Activated CD8-positive, alpha-beta T cell treated with anti-CD3 and anti-CD28 coated beads for 36 hours (primary cell): ENCODE measurements at regions not wholly inside any gene's neighbourhood (a gene's known extent, or its start where the extent isn't known, plus 50 kb on each side); places are given as distances from the start of the nearest gene placed in this dataset.

ENCODE experiments used
- ATAC-seq: fragments of 200-7000 bp; cut with Tn5 transposase; one replicate; pipeline ENCODE4 v1.10.0; 2021; ENCODE audit warnings: mild to moderate bottlenecking, moderate library complexity
- CTCF ChIA-PET: fragments of 350-600 bp; sonication (Branson Sonifier 250); formaldehyde crosslinking; loops from one replicate; lab custom pipeline; 2021; ENCODE audit warnings: antibody characterized with exemption; lab: Charles Lee
- POLR2A ChIA-PET: fragments of 350-600 bp; sonication (Branson Sonifier 250); formaldehyde crosslinking; loops from one replicate; lab custom pipeline; 2021; ENCODE audit warnings: antibody characterized with exemption; lab: Charles Lee
- DNase-seq: peaks from one replicate; pipeline ENCODE4 v3.0.0-alpha.2; 2020
- H3K27ac Mint-ChIP-seq: one replicate; pipeline ENCODE4 v1.8.0; 2021; ENCODE audit warnings: mild to moderate bottlenecking, mixed read lengths
- H3K27me3 Mint-ChIP-seq: one replicate; pipeline ENCODE4 v1.8.0; 2021; ENCODE audit warnings: mixed read lengths
- H3K36me3 Mint-ChIP-seq: one replicate; pipeline ENCODE4 v1.8.0; 2021; ENCODE audit warnings: low read depth, mixed read lengths
- H3K4me1 Mint-ChIP-seq: one replicate; pipeline ENCODE4 v1.8.0; 2021; ENCODE audit warnings: low read depth, mixed read lengths
- H3K4me3 Mint-ChIP-seq: one replicate; pipeline ENCODE4 v1.8.0; 2021; ENCODE audit warnings: mild to moderate bottlenecking, moderate library complexity, mixed read lengths
- H3K9me3 Mint-ChIP-seq: one replicate; pipeline ENCODE4 v1.8.0; 2021; ENCODE audit warnings: mixed read lengths
- intact Hi-C: fragments of 100-400 bp; cut with micrococcal nuclease; formaldehyde crosslinking; loops from one replicate; pipeline ENCODE4 v1.10.0; 2022
- TF ChIP-seq, protein P1 (sequence below): fragments of 200-600 bp; IDR thresholded peaks from one replicate; pipeline ENCODE4 v1.8.0; 2022; ENCODE audit warnings: antibody characterized with exemption, mild to moderate bottlenecking

DNA sequence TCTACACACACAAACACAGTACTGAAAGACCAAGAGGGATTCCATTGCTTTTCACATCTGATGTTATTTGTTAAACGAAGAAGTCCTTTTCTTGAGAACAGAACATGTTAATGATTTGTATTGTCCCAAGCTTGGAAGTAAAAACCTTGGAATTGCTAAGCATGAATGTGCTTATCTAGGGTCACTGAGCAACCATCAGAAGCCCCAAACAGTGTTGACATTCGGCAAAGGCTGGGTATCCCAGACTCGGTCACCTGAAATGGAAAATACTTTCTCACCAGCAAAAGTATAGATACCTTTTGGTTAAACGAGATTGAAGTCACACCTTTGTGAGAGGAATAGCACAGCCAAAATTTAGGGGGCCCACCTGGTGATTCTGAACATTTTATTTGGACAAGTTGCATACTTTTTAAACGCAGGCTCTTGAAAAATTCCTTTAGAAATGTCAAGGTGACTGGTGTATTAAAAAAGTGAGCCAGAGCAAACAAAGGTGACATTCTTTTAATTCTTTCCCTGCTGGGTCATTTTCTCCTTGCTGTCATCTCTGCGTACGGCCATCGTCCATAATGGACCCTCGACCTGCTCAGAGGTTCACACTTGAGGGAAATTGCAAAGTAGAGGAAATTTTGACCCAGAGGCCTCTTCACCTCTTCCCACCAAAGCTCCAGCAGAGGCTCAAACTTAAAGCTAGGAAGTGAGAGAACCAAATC, 95.8 kb upstream of the FOXA2 start:
- ChIA-PET POLR2A (no interaction called here), CTCF (no interaction called here)
- Mint-ChIP-seq H3K36me3 (no peaks in the 10 kb centered on the region), H3K9me3 (peaks cover 7% of the 10 kb centered on the region), H3K27ac (no peak overlapping the region), H3K27me3 (no peaks in the 10 kb centered on the region), H3K4me3 (no peak overlapping the region), H3K4me1 (no peaks in the 10 kb centered on the region)
- no peak for DNase-seq
- TF ChIP-seq, protein P1, sequence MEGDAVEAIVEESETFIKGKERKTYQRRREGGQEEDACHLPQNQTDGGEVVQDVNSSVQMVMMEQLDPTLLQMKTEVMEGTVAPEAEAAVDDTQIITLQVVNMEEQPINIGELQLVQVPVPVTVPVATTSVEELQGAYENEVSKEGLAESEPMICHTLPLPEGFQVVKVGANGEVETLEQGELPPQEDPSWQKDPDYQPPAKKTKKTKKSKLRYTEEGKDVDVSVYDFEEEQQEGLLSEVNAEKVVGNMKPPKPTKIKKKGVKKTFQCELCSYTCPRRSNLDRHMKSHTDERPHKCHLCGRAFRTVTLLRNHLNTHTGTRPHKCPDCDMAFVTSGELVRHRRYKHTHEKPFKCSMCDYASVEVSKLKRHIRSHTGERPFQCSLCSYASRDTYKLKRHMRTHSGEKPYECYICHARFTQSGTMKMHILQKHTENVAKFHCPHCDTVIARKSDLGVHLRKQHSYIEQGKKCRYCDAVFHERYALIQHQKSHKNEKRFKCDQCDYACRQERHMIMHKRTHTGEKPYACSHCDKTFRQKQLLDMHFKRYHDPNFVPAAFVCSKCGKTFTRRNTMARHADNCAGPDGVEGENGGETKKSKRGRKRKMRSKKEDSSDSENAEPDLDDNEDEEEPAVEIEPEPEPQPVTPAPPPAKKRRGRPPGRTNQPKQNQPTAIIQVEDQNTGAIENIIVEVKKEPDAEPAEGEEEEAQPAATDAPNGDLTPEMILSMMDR: no peak
- no peak for ATAC-seq
- intact Hi-C loops: loop anchor here (5.0 kb wide), 1 partner anchor 343 kb away; no protein-coding TSS in a partner anchor

DNA sequence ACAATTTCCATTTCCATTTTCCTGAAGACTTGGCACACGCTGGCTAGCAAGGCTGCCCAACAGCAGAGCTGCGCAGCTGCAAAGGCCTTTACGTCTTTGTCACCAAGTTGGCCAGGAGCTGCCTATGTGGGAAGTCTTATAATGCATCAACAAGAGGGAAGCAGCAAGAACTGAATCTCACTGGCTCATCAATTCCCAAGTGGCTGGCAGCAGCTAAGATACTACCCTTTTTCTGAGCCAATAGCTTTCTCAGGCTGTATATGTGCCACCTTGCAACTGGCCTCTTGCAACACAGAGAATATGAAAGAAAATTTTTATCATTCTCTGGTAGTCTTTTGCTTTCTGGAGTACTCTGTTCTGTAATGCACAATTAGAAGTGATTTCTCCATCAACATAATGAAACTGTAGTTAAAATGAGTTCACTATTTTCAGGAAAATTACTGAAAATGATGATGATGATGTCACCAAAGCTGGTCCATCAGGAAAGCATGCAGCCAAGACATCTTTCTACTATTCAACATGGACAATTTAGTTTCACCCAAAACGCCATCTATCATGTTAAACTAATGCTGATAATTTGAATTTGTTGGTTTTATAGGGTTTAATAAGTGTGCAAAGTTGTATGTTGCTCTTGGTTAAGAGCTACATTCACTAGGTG, 97.3 kb upstream of the FOXA2 start:
- DNase-seq: no peak
- intact Hi-C loops: loop anchor here (5.0 kb wide), 1 partner anchor 344 kb away; no protein-coding TSS in a partner anchor
- peaks cover 2% of the 10 kb centered on the region for H3K27me3 Mint-ChIP-seq
- ChIA-PET CTCF (interaction anchor here (1.3 to 5.4 kb wide), 4 partner anchors 10 to 348 kb away, joined by 4 to 40 read pairs (median 6); no protein-coding TSS in a partner anchor), POLR2A (no interaction called here)
- no peak for ATAC-seq
- H3K9me3 Mint-ChIP-seq: peaks cover 7% of the 10 kb centered on the region
- H3K36me3 Mint-ChIP-seq: no peaks in the 10 kb centered on the region
- no peaks in the 10 kb centered on the region for H3K4me1 Mint-ChIP-seq
- TF ChIP-seq, protein P1: no peak
- H3K27ac Mint-ChIP-seq: no peak overlapping the region
- H3K4me3 Mint-ChIP-seq: no peak overlapping the region

DNA sequence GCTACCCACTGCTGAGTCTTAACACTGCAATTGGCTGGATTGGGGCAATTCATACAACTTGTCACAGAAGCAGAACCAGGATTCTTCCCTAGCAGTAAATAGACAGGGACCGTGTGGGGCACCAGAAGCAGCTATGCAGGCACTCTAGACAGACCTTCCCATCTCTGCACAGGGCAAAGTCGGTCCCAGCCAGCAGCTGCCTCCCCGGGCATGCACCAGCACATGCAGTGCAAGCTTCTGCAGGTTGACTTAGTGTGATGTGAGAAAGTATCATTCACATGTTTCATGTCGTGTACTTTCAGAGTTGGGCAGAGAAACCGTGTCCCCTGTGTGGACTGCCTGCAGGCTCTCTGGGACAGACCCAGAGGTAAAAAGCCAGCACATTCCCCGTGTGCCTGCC, 98.0 kb upstream of the FOXA2 start:
- POLR2A ChIA-PET: no interaction called here
- Mint-ChIP-seq H3K27me3 (peaks cover 2% of the 10 kb centered on the region), H3K4me3 (no peak overlapping the region), H3K9me3 (peaks cover 7% of the 10 kb centered on the region), H3K4me1 (no peaks in the 10 kb centered on the region), H3K27ac (no peak overlapping the region), H3K36me3 (no peaks in the 10 kb centered on the region)
- DNase-seq (no peak), ATAC-seq (no peak)
- CTCF ChIA-PET: interaction anchor here (1.4 to 5.4 kb wide), 4 partner anchors 10 to 343 kb away, joined by 3 to 40 read pairs (median 5); no protein-coding TSS in a partner anchor
- intact Hi-C loops: loop anchor here (5.0 kb wide), 1 partner anchor 345 kb away; no protein-coding TSS in a partner anchor
- TF ChIP-seq, protein P1: no peak

DNA sequence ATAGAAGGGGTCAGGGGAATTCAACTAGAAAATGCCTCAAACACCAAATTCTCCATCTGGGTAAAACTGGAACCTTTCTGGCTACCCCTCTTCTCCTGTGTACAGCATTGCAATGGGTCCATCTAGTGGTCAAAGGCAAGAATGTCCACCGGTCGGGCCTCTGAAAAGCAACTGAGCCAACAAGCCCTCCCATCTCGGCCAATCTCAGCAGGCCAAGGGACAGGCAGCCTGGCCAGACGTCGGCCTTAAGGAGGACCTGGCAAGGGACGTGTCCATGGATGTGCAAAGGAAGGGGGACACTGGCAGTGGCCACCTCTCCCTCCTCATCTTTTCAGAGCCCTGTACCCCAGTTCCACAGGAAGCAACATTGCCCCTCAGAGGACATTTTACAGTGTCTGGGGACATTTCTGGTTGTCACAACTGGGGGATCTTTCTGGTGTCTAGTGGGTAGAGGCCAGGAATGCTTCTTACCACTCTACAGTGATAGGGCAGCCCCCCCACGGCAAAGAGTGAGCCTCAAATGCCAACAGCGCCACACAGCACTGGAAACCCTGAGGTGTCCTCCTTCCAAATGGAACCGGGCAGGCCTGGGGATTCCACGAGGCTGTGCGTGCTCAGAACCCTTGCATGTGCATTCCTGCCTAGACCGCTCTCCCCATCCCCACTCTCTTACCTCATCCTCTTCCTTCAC, 99.8 kb upstream of the FOXA2 start:
- H3K27ac Mint-ChIP-seq: no peak overlapping the region
- no peaks in the 10 kb centered on the region for H3K36me3 Mint-ChIP-seq
- no peaks in the 10 kb centered on the region for H3K9me3 Mint-ChIP-seq
- CTCF ChIA-PET: interaction anchor here (0.8 to 5.4 kb wide), 6 partner anchors 8 to 350 kb away, joined by 3 to 40 read pairs (median 4); no protein-coding TSS in a partner anchor
- no peak overlapping the region for H3K4me3 Mint-ChIP-seq
- no peaks in the 10 kb centered on the region for H3K4me1 Mint-ChIP-seq
- POLR2A ChIA-PET: no interaction called here
- peak; percentile 60 for DNase-seq
- peak; percentile 66 for ATAC-seq
- TF ChIP-seq, protein P1: peak; percentile 72
- intact Hi-C loops: loop anchor here (5.0 kb wide), 1 partner anchor 347 kb away; no protein-coding TSS in a partner anchor
- peaks cover 2% of the 10 kb centered on the region for H3K27me3 Mint-ChIP-seq
